COLO668 (cell line): ENCODE measurements at regions not wholly inside any gene's neighbourhood (a gene's known extent, or its start where the extent isn't known, plus 50 kb on each side); places are given as distances from the start of the nearest gene placed in this dataset.
"Not testable (repeated sequence)": the region's sequence is repeated elsewhere in the genome, so short reads cannot be mapped to it uniquely, and the experiment has no call there.

Experiments
- DNase-seq: peaks from one replicate; lab custom pipeline; 2025; ENCODE audit not compliant: unreplicated experiment; lab: John Stamatoyannopoulos, UW

DNA sequence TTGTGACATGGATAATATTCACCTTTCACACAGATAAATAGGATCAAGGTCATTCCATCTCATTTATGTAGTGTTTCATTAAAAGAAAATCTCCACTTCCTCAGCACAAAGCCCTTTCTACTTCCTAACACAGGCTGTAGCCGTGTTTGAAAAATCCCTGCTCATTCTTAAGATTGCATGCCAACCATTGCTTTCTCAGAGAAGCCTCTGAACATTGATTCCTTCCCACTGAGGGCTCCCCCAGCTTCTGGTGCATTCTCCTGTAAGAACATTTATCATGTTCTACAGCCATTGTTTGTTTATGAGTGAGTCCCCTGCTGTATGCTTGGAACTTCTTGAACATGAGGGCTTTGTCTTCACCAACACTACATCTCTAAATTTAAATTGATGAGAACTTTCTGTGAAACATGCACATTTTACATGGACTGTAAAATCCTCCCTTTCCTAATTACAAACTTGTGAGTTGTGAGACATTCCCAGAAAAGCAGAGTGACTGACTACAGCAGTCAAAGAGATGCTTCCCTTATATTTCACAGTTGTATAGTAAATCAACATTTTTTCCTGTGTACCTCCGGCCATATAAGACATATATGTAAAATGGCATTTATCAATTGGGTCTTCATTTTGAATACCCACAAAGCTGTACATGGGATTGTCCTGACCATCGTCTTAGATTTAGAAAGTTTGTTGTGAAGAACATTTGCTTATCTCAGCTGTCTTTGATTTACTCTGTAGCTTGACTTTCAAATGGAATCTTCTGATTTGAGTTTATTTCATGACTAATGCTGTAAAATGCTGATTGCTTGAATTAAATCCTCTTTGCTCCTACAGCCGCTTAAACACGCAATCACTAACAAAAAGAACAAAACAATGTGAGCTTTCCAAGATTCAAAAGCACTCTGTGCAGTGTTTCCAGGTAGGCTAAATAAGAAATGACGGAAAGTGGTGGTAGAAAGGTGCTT is 600.5 kb upstream of the SLIT2 start:
- no peak for DNase-seq

DNA sequence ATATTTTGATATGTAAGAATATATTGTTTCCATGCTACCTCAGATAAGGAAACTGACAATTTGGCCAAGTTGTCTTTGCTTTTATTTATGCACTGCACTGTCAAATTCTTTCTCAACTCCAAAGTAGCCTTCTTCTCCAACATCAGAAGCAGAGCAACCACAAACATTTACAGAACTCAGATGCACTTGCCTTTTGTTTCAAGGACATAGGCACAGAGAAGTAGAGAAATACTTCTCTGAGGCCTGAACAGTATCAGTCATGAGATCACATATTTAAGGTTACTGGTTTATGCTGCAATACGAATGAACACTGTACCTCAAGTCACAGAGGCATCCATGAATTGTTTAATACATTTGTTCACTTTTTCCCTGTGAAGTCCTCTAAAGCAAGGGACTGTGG is 606.1 kb upstream of the SLIT2 start:
- DNase-seq: no peak

DNA sequence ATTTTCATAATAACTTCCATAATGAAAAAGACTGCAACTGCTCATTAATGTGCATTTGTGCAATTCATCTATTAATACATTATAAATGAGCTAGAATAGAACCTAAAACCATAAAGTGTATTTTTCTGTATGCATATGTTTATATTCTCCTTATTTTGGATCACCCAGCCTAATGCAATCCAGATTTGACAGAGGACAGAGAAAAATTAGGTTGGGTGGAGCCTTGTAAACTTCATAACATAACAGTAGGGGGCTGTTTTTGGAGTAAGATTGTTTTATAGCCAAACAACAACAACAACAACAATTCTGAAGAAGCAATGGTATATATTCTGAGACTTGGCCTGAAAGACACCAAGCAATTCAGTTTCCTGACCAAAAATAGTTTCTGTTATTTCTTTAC is 615.3 kb upstream of the SLIT2 start:
- no peak for DNase-seq

DNA sequence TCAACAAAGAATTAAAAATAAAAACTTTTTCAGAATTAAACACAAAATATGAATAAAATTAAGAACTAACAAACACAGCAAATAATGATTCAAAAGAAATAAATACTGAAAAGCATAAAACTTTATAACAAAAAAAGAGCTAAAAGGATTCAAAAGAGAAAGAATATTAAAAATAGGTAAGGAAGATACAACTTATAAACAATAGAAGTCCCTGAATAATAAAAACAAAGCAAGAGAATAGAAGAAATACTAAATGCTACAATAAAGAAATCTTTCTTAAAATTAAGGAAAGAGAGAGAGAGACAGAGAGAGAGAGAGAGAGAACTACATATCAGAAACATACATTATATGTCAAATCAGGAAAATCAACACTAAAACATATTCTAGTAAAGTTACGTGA is 619.9 kb upstream of the SLIT2 start:
- no peak for DNase-seq

DNA sequence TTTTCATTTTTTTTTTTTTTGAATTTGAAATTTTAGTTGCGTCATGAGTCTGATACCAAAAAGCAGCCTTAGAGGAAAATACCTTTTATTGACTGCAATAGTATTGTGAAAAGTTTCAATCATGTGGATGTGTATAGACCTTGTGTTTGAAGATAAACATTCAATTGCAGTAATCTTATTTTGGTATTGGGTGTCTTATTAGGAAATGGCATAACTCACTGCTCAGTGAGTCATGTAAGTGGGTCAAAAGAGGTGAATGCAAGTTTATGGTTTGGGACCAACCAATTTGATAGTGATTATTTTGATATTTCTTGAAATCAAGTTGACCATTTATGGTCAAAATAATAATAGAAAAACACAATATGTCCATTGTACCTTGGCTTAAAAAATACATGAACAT is 627.8 kb upstream of the SLIT2 start:
- DNase-seq: no peak

DNA sequence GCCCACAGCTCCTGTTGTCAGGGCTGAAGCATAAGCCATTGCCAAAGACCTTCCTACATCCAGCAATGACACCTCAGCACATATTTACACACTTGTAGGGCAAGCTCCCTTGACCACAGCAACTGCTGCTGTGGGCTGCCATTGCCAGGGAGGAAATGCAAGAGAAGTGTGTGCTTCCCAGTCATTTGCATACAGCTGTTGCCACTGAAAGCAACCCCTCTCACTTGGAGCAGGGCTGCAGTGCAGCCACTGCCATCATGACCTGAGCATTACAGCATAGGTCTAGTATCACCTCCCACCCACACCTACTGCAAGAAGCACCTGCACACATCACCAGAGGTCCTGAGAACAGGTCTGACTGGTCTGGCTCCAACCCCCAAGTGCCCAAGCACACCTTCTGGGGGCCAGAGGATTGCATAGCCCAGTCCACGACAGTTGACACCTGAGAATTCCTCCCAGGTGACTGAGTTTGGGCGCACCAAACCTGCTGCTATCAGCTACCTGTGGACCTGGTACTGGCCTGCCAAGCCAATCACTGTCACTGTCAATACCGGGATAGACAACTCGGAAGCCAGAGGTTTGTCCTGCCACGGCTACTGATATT is 636.5 kb upstream of the SLIT2 start:
- peak; percentile 3 for DNase-seq

DNA sequence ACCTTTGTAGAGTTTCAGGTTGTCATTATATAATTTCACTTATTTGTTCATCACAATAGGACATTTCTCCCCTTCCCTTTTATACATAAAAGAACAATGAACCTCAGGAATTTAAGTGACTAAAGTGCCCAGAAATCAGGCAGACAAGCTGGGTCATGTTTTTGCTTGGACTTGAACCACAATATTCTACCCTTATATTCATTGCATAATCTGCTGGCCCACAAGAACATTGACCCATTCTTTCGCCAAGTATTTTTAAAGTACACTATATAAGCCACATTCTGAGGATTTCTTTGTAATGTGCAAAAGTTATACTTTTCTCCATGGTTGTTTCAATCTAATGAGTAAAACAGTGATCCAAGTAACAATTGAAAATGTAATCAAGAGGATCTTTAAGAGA is 637.5 kb upstream of the SLIT2 start:
- DNase-seq: no peak

DNA sequence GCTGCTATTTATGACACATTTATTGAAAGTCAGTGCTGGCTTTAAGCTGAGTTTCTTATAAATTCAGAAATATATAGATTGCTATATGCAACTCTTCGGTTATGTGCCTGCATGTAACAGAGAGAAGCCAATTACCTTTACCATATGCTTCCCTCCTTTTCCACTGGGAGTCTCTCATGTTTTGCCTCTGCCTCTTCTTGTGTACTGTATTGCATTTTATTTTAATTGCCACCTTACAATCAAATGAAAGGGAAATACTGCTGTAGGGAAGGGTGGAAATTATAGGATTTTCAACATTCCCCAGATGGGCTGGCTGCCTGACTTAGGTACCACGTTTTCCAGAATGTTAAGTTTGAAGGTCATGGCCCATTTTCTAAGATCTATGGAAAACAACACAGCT is 655.4 kb upstream of the SLIT2 start:
- DNase-seq: no peak

DNA sequence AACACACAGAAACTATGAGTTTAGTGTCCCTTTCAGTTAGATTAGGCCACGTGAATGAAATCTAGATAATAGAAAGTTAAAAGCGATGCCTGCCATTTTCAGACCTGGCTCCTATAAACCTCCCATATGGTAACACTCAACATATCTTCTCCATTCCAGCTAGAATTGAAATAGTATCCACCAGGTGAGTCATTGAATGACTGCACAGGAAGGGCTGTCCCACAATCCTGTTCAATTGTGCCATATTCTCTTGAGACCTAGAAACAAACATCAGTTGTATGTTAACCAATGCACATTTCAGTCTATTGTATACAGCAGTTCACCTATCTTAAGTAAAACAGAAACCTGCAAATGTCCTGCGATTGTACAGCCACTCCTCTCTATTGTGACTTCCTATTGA is 659.3 kb upstream of the SLIT2 start:
- DNase-seq: no peak

DNA sequence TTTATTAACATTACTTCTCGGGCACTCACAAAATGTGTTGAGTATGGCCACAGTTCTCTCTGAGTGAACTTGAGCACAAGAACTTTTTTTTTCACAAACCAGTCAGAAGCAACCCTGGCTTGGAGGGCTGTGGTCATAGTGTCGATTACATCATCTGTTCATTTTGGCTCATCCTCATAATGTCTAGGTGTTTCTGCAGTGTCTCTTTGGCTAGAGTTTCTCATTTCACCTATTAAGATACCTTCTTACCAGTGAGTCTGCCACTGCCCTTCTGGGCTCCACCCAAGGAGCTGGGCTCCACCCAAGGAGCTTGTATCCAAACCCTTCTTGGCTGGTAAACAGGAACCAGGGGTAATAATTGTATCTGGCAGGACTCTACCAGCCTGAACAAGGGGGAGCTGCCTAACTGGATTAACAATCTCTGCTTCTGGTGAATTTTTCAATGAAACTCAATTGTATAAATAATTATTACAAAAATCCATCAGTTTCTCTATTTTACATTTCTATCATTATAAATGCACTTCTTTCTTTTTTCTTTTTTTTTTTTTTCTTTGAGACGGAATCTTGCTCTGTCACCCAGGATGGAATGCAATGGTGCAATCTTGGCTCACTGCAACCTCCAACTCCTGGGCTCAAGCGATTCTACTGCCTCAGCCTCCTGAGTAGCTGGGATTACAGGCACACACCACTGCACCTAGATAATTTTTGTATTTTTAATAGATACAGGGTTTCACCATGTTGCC is 667.7 kb upstream of the SLIT2 start:
- no peak for DNase-seq

DNA sequence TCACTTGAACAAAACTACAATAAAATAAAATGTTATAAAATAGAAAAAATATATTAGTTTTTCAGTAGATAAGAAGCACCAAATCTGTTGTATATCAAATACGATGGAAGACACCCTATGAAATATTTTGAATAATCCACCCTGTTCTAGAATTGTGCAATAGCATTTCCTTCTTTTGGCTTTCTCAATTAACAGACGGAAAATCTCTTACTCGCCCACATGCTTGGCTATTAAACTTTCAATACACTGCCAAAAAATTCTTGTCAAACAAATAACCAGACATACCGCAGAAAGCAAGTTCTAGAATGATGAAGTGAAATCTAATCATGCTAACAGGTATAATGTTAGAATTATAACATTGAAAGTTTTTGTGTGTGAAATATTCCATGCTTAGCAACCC is 671.6 kb upstream of the SLIT2 start:
- DNase-seq: no peak

DNA sequence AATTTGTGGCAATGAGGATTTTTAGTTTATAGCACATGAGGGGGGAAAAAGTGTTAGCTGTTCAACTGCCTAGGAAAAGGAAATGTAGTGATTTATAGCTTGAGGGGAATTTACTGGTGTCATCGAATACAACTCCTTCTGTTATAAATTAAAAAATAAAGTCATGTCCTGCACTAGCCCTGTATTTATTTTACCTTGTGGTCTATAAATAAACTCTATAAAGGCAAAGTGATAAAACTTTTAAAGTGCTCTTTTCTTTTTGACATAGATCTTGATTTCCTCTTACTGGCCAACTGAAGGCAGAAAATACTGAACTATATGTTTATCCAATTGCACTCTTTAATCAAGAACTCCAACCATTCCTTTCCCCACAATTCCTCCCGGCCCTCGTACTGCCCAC is 672.1 kb upstream of the SLIT2 start:
- DNase-seq: no peak

DNA sequence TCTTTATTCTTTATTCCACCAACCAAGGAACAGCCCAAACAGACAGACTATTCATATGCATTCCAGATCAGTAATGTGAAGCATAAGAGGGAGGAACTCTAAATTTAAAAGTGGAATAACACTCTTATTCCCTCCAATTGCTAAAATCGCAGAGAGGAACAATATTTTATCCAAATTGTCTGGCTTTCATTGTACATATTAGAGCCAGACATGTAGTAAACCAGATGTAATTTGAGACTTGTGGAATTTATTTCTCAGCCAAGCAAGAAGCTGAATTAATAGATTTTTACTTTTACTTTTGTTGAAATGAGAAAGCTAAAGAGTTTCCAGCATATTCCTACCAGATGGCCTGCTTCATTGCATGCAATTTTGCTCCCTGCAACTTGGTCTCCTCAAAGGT is 674.6 kb upstream of the SLIT2 start:
- no peak for DNase-seq

DNA sequence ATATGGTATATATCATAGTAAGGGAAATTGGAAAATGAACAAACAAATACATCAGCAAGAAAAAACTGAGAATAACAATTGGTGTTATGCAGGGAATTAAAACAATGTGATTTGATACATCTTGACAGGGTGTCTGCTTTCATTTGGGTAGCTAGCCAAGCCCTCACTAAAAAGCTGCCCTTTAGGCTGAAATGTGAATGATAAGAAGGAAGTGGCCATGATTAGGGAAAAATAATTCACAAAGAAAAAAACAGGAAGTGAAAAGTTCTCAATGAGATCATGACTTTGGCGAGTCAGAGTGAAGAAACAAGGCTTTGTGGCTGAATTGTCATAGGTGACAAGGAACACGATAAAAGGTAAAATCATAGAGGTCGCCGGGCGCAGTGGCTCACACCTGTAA is 675.8 kb upstream of the SLIT2 start:
- no peak for DNase-seq

DNA sequence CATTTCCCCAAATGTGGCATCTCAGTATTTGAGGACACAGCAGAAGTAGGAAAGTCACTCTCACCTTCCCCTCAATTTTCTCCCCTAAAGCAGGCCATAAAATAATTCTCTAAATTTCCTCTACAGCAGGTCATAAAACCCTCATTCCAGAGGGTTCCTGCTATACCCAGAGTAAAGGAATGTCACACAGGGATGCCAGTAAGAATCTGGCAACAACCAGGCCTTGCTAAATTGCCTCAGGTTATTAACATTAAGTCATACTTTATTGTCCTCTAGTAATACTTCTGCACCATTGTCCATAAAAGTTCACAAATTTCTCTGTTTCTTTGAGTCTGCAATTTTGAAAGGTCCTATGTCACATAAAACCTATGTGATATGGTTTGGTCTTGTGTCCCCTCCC is 685.7 kb upstream of the SLIT2 start:
- no peak for DNase-seq

DNA sequence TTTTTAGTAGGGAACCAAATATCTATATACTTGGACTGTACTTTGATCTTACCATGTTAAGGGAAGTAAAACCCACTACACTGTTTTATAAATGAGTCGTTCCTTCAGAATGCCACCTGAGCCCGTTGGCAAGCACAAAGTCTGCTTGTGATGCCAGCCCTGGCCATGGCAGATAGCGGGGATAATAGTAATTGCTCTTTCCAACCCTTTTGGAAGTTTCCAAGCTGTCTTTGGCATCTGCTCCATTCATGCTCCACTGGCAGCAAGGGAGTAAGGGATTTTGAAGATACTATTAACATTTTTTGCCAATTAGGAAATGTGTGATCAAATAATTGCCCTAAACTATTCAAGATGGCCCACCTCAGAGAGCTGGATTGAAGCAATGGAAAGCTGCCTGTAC is 689.2 kb upstream of the SLIT2 start:
- no peak for DNase-seq

DNA sequence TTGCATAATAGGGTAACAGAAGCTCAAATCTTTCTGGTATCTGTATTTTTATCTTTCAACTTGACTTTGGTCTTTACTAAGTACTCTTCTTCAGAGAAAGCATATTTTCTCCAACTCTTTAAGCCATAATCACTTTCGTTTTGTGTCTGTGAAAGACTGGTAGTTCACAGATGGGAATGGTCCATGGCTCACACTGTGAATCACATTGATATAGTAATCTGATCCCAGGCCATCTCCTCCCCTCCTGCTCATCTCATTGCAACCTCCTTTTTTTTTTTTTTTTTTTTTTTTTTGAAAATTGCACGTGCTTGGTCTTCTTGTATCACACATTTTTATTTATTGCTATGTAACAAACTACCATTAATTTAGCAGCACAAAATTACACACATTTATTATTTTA is 694.5 kb upstream of the SLIT2 start:
- DNase-seq: no peak

DNA sequence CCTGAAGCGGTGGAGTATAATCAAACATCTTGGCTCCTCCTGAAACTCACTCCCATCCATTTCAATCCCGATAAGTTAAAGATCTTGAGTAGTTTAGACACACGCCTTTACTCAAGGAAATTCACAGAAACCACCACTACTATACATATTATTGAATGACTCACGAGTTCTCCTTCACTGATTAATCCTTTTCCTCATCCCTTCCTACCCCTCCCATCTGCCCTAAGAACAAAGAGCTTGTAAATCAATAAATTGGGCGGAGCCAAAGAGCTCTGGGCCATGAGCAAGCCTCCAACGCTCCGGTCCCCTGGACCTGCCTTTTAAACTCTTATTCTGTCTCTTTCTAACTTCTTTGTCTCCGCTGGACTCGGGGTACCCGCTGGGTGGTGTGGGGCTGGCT is 695.4 kb upstream of the SLIT2 start:
- not testable (repeated sequence) for DNase-seq

DNA sequence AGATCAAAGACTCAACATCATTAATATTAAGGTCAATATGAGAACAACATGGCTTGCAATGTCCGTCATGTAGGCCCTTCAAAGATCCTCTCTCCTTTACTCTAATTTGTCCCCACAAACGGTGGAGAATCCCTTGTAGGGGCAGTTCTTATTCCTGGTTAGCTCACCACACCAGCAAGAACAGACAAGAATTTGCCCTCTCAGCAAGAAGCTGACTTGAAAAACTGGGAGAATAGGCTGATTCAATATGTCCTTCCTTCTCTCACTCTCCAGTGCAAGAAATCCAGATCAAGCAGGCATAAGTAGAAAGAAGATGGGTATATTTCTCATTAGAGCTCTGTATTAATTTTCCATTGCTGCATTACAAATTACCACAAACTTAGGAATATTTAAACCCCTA is 704.2 kb upstream of the SLIT2 start:
- DNase-seq: no peak

DNA sequence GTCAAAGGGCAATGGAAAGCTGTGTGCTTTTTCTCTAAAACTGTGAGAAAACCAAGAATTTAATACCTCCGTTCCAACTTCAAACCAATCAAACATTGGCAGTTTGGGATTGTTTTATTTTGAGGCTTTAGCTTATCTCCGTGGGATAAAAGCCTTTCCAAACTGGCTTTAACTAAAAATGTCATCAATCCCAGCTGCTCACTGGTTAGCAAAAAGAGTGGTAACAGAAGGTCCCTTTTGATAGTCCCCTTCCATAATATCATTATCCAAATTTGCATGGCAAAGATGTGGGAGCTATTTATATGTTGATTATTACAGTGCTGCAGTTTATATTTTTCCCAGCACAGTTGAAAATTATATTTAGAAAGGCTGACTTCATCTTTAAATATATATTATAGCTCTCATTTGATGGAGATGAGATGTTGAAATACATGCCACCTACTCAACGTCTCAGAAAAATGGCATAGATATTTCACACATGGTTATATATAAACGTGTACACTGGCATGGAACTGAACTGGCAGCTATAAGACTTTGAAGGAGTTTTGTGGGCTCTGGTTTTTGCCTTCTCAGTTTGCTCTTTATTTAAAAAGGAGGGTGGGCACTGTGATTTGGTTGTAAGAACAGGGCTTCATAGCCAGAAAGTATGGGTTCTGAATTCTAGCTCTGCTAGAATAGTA is 707.1 kb upstream of the SLIT2 start:
- DNase-seq: no peak

DNA sequence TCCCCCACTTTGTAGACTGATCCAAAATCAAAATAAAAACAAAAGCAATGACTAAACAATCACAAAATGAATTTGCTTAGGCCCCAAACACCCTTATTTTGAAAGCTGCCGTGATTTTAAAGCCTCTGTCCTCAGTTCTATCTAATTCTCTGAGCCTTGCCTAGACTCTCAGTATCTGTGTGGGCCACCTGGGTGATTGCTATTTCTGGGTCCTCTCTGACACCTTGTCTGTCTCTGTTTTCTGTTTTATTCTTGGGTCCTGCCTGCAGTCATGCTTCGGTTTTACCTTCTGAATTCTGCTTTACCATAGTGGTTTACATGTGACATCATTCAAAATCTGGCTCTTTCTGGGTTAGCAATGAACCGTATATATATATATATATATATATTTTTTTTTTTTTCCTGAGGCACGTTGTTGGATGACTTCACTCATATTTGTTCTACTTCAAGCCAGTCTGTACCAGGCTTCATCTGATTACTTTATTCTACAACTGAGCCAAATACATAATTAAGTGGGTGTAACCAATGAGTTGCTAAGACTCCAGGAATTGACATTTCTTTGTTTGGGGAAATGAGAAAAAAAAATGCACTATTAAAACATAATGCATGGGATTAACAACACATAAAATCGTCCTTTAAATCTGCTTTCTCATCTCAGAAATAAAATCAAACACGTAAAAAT is 710.7 kb upstream of the SLIT2 start:
- DNase-seq: no peak
